HCT116 (cell line): ENCODE measurements at regions not wholly inside any gene's neighbourhood (a gene's known extent, or its start where the extent isn't known, plus 50 kb on each side); places are given as distances from the start of the nearest gene placed in this dataset.

Source experiments
- ATAC-seq: fragments of 200-7000 bp; cut with Tn5 transposase; 2 replicates; pipeline ENCODE4 v1.9.1; 2020; ENCODE audit warnings: mild to moderate bottlenecking, moderate library complexity
- BruUV-seq: library from RNA; stranded (reverse); fragments of 400-500 nt; replicated peaks from 2 replicates; lab custom pipeline; 2021; lab: Mats Ljungman, UMichigan
- CTCF ChIA-PET: fragments of 300-600 bp; sonication (Branson Sonifier 250); formaldehyde crosslinking; loops from one replicate; lab custom pipeline; 2021; ENCODE audit warnings: antibody characterized with exemption; lab: Charles Lee
- POLR2A ChIA-PET: fragments of 300-600, 350-600 bp; sonication (Branson Sonifier 250); formaldehyde crosslinking; loops from one replicate; lab custom pipeline; 2021; ENCODE audit warnings: antibody characterized with exemption; lab: Charles Lee
- RAD21 ChIA-PET, 2 experiments: fragments of 300-600 bp; sonication (Branson Sonifier 250); formaldehyde crosslinking; loops; one replicate each; lab custom pipeline; 2023; ENCODE audit warnings: low total read pairs in 2 of 2; ENCODE audit not compliant: uncharacterized antibody in 2 of 2, unreplicated experiment in 2 of 2, low non-redundant PET in 1 of 2; lab: Charles Lee
- DNase-seq: peaks from one replicate; pipeline ENCODE4 v3.0.0-alpha.2; 2010; ENCODE audit warnings: low read depth, low spot score
- H2AFZ ChIP-seq: fragments of 200-600 bp; shearing (Covaris generic), sonication (generic); 2 replicates; pipeline ENCODE4 v1.6.1; 2017; ENCODE audit warnings: low read depth, mixed run types, mixed read lengths, antibody characterized with exemption, low read length; ENCODE audit not compliant: poor library complexity, severe bottlenecking
- H3K27ac ChIP-seq: 2 replicates; pipeline ENCODE4 v1.5.1; 2012; ENCODE audit warnings: low read depth, low read length
- H3K27me3 ChIP-seq: fragments of 200-600 bp; sonication (generic); 2 replicates; pipeline ENCODE4 v1.6.1; 2016; ENCODE audit warnings: mixed run types, low read length, mixed read lengths; ENCODE audit not compliant: insufficient read depth
- H3K36me3 ChIP-seq, 2 experiments: fragments of 200-500 bp in 1 of 2; fragments of 200-600 bp in 1 of 2; sonication (Bioruptor generic) in 1 of 2; sonication (generic) in 1 of 2; 2 replicates each; pipeline versions ENCODE4 v1.5.1 to v1.6.1; 2014 to 2016; ENCODE audit warnings: low read length in 2 of 2, inconsistent platforms in 1 of 2, mixed read lengths in 1 of 2, mixed run types in 1 of 2; ENCODE audit not compliant: insufficient read depth in 2 of 2, control insufficient read depth in 1 of 2
- H3K4me1 ChIP-seq, 2 experiments: fragments of 200-600 bp in 1 of 2; sonication (generic) in 1 of 2; 2 replicates each; pipeline versions ENCODE4 v1.5.1 to v1.6.1; 2012 to 2017; ENCODE audit warnings: low read length in 2 of 2, inconsistent platforms in 1 of 2, mild to moderate bottlenecking in 1 of 2, mixed read lengths in 1 of 2, mixed run types in 1 of 2, moderate library complexity in 1 of 2; ENCODE audit not compliant: insufficient read depth in 2 of 2, control insufficient read depth in 1 of 2
- H3K4me2 ChIP-seq: fragments of 200-600 bp; sonication (generic); 2 replicates; pipeline ENCODE4 v1.6.1; 2017; ENCODE audit warnings: mixed run types, low read length, mixed read lengths
- H3K4me3 ChIP-seq, 2 experiments: fragments of 200-600 bp in 1 of 2; sonication (generic) in 1 of 2; replicated peaks in 1 of 2; 2 replicates each; pipeline ENCODE4 v1.5.1; 2011 to 2016; ENCODE audit warnings: low read length in 2 of 2, control low read depth in 1 of 2, low read depth in 1 of 2, mild to moderate bottlenecking in 1 of 2, mixed read lengths in 1 of 2, mixed run types in 1 of 2
- H3K79me2 ChIP-seq: fragments of 200-600 bp; sonication (generic); 2 replicates; pipeline ENCODE4 v1.6.1; 2017; ENCODE audit warnings: mild to moderate bottlenecking, mixed run types, low read length, moderate library complexity, mixed read lengths; ENCODE audit not compliant: insufficient read depth
- H3K9ac ChIP-seq: fragments of 200-600 bp; sonication (generic); 2 replicates; pipeline ENCODE4 v1.6.1; 2016; ENCODE audit warnings: low read length, mixed read lengths
- H3K9me2 ChIP-seq: fragments of 200-600 bp; sonication (generic), shearing (Covaris generic); 2 replicates; pipeline ENCODE4 v1.6.1; 2017; ENCODE audit warnings: mixed run types, mild to moderate bottlenecking, moderate library complexity; ENCODE audit not compliant: insufficient read depth
- H3K9me3 ChIP-seq, 2 experiments: fragments of 200-500 bp in 1 of 2; fragments of 200-600 bp in 1 of 2; sonication (Bioruptor generic) in 1 of 2; sonication (generic) in 1 of 2; 2 replicates each; pipeline ENCODE4 v1.6.1; 2014 to 2017; ENCODE audit warnings: low read length in 2 of 2, mixed read lengths in 2 of 2, inconsistent platforms in 1 of 2, low read depth in 1 of 2, mild to moderate bottlenecking in 1 of 2, mixed run types in 1 of 2, moderate library complexity in 1 of 2; ENCODE audit not compliant: control insufficient read depth in 1 of 2, insufficient read depth in 1 of 2
- H4K20me1 ChIP-seq: fragments of 200-600 bp; sonication (generic), shearing (Covaris generic); 2 replicates; pipeline ENCODE4 v1.6.1; 2017; ENCODE audit warnings: mixed run types, mild to moderate bottlenecking, moderate library complexity; ENCODE audit not compliant: insufficient read depth
- ATF3 ChIP-seq: IDR thresholded peaks from 2 replicates; pipeline ENCODE4 v1.6.1; 2012
- CBX3 ChIP-seq: IDR thresholded peaks from 2 replicates; pipeline ENCODE4 v1.6.1; 2012; ENCODE audit warnings: low read depth
- CTCF ChIP-seq, 3 experiments: fragments of 200-600 bp in 1 of 3; sonication (generic) in 1 of 3; IDR thresholded peaks in 2 of 3; conservative IDR thresholded peaks in 1 of 3; 2 replicates each; pipeline ENCODE4 v1.5.1; 2012 to 2017; ENCODE audit warnings: low read depth in 2 of 3, low read length in 2 of 3, antibody characterized with exemption in 1 of 3, borderline replicate concordance in 1 of 3, control low read depth in 1 of 3, mild to moderate bottlenecking in 1 of 3, mixed read lengths in 1 of 3, mixed run types in 1 of 3, moderate library complexity in 1 of 3; ENCODE audit not compliant: insufficient read depth in 1 of 3
- EGR1 ChIP-seq: IDR thresholded peaks from 2 replicates; pipeline ENCODE4 v1.6.1; 2012; ENCODE audit warnings: low read depth
- EZH2 ChIP-seq: fragments of 200-600 bp; sonication (generic); IDR thresholded peaks from 2 replicates; pipeline ENCODE4 v1.6.1; 2017; ENCODE audit warnings: antibody characterized with exemption, mixed run types
- FOSL1 ChIP-seq: IDR thresholded peaks from 2 replicates; pipeline ENCODE4 v1.6.1; 2012; ENCODE audit warnings: low read depth
- MAX ChIP-seq: IDR thresholded peaks from 2 replicates; pipeline ENCODE4 v1.6.1; 2012
- RAD21 ChIP-seq: IDR thresholded peaks from 2 replicates; pipeline ENCODE4 v1.6.1; 2012; ENCODE audit warnings: low read depth, mild to moderate bottlenecking
- SIN3A ChIP-seq: IDR thresholded peaks from 2 replicates; pipeline ENCODE4 v1.6.1; 2012; ENCODE audit warnings: low read depth
- SP1 ChIP-seq: IDR thresholded peaks from 2 replicates; pipeline ENCODE4 v1.6.1; 2012; ENCODE audit warnings: low read depth
- SRF ChIP-seq: IDR thresholded peaks from 2 replicates; pipeline ENCODE4 v1.6.1; 2012; ENCODE audit warnings: low read depth
- TCF7L2 ChIP-seq: IDR thresholded peaks from 2 replicates; pipeline ENCODE4 v1.7.0; 2011; ENCODE audit warnings: borderline replicate concordance, inconsistent platforms; ENCODE audit not compliant: insufficient read depth, insufficient read length; ENCODE audit errors: extremely low read depth
- YY1 ChIP-seq: IDR thresholded peaks from 2 replicates; pipeline ENCODE4 v1.6.1; 2011; ENCODE audit warnings: low read length, low read depth, moderate library complexity, mild to moderate bottlenecking; ENCODE audit not compliant: insufficient replicate concordance; ENCODE audit errors: extremely low read depth
- ZBTB33 ChIP-seq: IDR thresholded peaks from 2 replicates; pipeline ENCODE4 v1.6.1; 2011; ENCODE audit warnings: mild to moderate bottlenecking, low read length, moderate library complexity; ENCODE audit not compliant: insufficient replicate concordance; ENCODE audit errors: extremely low read depth
- ZFX ChIP-seq: fragments of 450-650 bp; IDR thresholded peaks from 2 replicates; pipeline ENCODE4 v1.6.1; 2017
- intact Hi-C: fragments of 100-400 bp; cut with micrococcal nuclease; formaldehyde crosslinking; loops from 2 replicates; pipeline ENCODE4 v1.10.0; 2022

- DNase-seq, result no peak
- BruUV-seq, result no TSS peak
- RAD21 ChIA-PET, result no interaction called here
- CTCF ChIA-PET, result no interaction called here
- POLR2A ChIA-PET, result no interaction called here
- Histone ChIP-seq H3K79me2 (no peaks in the 10 kb centered on the region), H3K27me3 (no peaks in the 10 kb centered on the region), H3K4me2 (no peak overlapping the region), H3K27ac (no peak overlapping the region), H3K4me3 (no peak overlapping the region), H3K9me3 (no peaks in the 10 kb centered on the region), H2AFZ (no peak overlapping the region), H3K9ac (no peak overlapping the region), H4K20me1 (no peaks in the 10 kb centered on the region), H3K9me2 (no peaks in the 10 kb centered on the region), H3K4me1 (no peaks in the 10 kb centered on the region), H3K36me3 (no peaks in the 10 kb centered on the region)
- ATAC-seq, result no peak
- no peak for TF ChIP-seq MAX
- no peak for TF ChIP-seq SIN3A
- no peak for TF ChIP-seq YY1
- no peak for TF ChIP-seq ZFX
- TF ChIP-seq TCF7L2, result no peak
- no peak for TF ChIP-seq RAD21
- TF ChIP-seq CBX3, result no peak
- TF ChIP-seq ZBTB33, result no peak
- TF ChIP-seq CTCF (IDR thresholded peaks at IDR 0.05 in 2 of 3, conservative IDR thresholded peaks at IDR 0.05 in 1 of 3; ENCODE audit: borderline replicate concordance in 1 of 3, insufficient read depth in 1 of 3, low read depth in 2 of 3, low read length in 2 of 3), result no peak
- no peak for TF ChIP-seq EZH2
- TF ChIP-seq ATF3, result no peak
- no peak for TF ChIP-seq SP1
- no peak for TF ChIP-seq SRF
- TF ChIP-seq EGR1, result no peak
- TF ChIP-seq FOSL1, result no peak
- intact Hi-C loops, result no loop called here
These were observed 678.8 kb downstream of the DIPK2A start for GRCh38 chr3:144650380-144650779.
